WI38 (cell line): ENCODE measurements at regions not wholly inside any gene's neighbourhood (a gene's known extent, or its start where the extent isn't known, plus 50 kb on each side); places are given as distances from the start of the nearest gene placed in this dataset.
"Not testable (repeated sequence)": the region's sequence is repeated elsewhere in the genome, so short reads cannot be mapped to it uniquely, and the experiment has no call there.

Experiments
- H3K4me3 ChIP-seq: 2 replicates; pipeline ENCODE4 v1.5.1; 2011; ENCODE audit warnings: low read depth, mild to moderate bottlenecking, control low read depth, low read length
- CTCF ChIP-seq: IDR thresholded peaks from 2 replicates; pipeline ENCODE4 v1.5.1; 2012; ENCODE audit warnings: low read depth, mild to moderate bottlenecking, control low read depth, low read length

- H3K4me3 ChIP-seq = no peak overlapping the region
- peak; percentile 11; the same call in 1 of the 2 replicates for TF ChIP-seq CTCF
Observed at GRCh38 chr12:12008232-12008850, 62.4 kb upstream of the BCL2L14 start.

GRCh38 chr12:12008931-12009611 is 61.7 kb upstream of the BCL2L14 start:
- no peak overlapping the region for H3K4me3 ChIP-seq
- no peak for TF ChIP-seq CTCF

DNA sequence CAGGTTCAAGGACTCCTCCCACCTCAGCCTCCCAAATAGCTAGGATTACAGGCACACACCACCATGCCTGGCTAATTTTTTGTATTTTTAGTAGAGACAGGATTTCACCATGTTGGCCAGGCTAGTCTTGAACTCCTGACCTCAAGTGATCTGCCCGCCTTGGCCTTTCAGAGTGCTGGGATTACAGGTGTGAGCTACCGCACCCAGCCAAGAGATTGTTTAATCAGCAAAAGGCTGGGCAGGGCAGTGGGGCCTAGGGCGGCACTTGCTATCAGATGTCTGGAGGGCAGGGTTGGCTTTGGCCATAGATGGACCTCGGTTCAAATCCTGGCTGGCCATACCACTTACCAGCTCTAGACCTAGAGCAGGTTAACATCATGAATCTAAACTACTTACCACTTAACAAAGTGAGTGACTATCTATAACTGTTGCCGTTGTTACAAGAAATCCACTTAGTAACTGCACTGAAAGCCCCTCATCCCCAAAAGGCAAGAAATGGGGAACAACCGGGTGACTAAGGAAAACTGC is 60.9 kb upstream of the BCL2L14 start:
- H3K4me3 ChIP-seq = not testable (repeated sequence)

GRCh38 chr12:12010277-12011039 is 60.3 kb upstream of the BCL2L14 start:
- TF ChIP-seq CTCF = no peak

DNA sequence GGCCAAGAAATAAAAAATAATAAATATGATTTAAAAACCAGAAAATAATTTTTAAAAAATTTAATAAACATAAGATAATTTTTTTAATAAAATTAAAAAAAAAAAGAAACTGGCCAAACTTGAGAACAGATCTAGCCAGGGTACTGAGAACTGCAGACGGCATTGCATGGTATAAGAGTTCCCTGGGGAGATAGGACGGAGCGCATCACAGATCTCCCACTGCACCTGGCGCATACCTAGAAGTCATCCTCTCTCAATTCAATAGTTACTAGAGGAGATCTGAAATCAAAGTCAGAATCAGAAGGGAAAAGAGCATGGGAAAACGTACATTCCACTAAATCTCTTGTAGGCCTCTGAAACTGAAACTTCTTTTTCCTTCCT is 58.9 kb upstream of the BCL2L14 start:
- no peak overlapping the region for H3K4me3 ChIP-seq
- TF ChIP-seq CTCF = no peak

More at GRCh38 chr12:12010277-12011039, 60.3 kb upstream of the BCL2L14 start:
- H3K4me3 ChIP-seq = no peak overlapping the region

DNA sequence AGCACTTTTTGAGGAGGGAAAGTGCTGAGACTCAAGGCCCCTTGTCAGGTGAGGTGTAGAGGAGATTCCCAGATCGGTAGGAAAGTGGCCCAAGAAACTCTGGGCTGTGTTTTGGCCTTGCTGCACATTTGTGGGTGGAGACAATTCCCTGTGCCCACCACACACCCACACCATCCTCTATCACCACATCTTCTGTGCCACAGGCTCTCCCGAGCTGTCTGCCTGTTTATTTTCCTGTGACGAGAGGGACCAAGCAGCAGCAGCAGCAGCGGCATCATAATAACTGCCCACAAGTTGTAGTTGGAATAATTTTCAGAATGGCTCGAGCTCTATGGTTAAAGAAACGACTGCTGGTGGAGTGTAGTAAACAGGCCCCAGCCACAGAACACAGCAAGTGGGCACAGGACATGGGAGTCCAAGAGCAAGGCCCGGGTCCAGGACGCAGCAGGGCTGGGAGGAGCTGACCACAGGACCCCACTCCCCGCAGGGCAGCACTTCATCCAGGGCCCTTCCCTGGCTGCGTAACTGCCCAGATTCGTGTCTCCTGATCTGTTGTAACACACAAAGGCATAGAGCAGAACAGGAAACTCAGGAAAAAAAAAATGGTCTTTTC is 55.6 kb upstream of the BCL2L14 start:
- no peak for TF ChIP-seq CTCF
- H3K4me3 ChIP-seq = no peak overlapping the region

- H3K4me3 ChIP-seq = no peak overlapping the region
- no peak for TF ChIP-seq CTCF
Observed at GRCh38 chr12:12016284-12017100, 54.2 kb upstream of the BCL2L14 start.
